A673 (cell line): ENCODE measurements at regions not wholly inside any gene's neighbourhood (a gene's known extent, or its start where the extent isn't known, plus 50 kb on each side); places are given as distances from the start of the nearest gene placed in this dataset.

Source experiments
- CTCF ChIP-seq: fragments of 300-800, 200-600 bp; sonication (generic); conservative IDR thresholded peaks from 2 replicates; pipeline ENCODE4 v1.5.1; 2017; ENCODE audit warnings: low read depth, mild to moderate bottlenecking, antibody characterized with exemption, low read length, moderate library complexity, mixed read lengths
- EZH2 ChIP-seq: fragments of 200-600 bp; sonication (generic); IDR thresholded peaks from 2 replicates; pipeline ENCODE4 v1.6.1; 2017; ENCODE audit warnings: borderline replicate concordance, low read depth, mild to moderate bottlenecking, mixed read lengths, antibody characterized with exemption, low read length; ENCODE audit not compliant: poor library complexity, severe bottlenecking

- no peak for TF ChIP-seq CTCF
- no peak for TF ChIP-seq EZH2
These were observed 345.3 kb upstream of the NCAM1 start for GRCh38 chr11:112615891-112616290.
